AG09319 (cell line): ENCODE measurements at regions not wholly inside any gene's neighbourhood (a gene's known extent, or its start where the extent isn't known, plus 50 kb on each side); places are given as distances from the start of the nearest gene placed in this dataset.
A peak's percentile ranks its signal among the peaks of the same experiment; 100 is the strongest.
"Not testable (repeated sequence)": the region's sequence is repeated elsewhere in the genome, so short reads cannot be mapped to it uniquely, and the experiment has no call there.

Experiments
- DNase-seq: peaks from one replicate; pipeline ENCODE4 v3.0.0-alpha.2; 2010; ENCODE audit warnings: low read depth; ENCODE audit errors: extremely low read depth
- TF ChIP-seq, protein P1 (sequence below): IDR thresholded peaks from 2 replicates; pipeline ENCODE4 v1.5.1; 2011; ENCODE audit warnings: low read depth, mild to moderate bottlenecking, inconsistent platforms, low read length, moderate library complexity

DNA sequence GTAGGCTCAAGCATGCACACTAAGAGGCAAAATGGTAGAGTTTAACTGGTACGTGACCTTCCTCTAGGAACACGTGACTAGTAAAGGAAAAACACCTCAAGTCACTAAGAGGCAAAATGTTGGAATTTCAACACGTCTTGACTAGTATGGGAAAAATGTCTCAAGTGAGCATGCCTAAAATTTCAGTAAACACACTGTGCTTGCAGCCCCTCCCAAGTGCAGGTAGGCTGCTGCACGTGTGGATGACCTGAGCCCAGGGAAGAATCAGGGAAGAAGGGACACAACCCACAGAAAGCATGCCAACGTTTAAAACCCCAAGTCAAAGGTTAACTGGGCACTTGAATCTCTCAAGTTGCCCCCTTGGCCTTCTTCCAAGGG is 162.2 kb downstream of the TENT5A start:
- TF ChIP-seq, protein P1, sequence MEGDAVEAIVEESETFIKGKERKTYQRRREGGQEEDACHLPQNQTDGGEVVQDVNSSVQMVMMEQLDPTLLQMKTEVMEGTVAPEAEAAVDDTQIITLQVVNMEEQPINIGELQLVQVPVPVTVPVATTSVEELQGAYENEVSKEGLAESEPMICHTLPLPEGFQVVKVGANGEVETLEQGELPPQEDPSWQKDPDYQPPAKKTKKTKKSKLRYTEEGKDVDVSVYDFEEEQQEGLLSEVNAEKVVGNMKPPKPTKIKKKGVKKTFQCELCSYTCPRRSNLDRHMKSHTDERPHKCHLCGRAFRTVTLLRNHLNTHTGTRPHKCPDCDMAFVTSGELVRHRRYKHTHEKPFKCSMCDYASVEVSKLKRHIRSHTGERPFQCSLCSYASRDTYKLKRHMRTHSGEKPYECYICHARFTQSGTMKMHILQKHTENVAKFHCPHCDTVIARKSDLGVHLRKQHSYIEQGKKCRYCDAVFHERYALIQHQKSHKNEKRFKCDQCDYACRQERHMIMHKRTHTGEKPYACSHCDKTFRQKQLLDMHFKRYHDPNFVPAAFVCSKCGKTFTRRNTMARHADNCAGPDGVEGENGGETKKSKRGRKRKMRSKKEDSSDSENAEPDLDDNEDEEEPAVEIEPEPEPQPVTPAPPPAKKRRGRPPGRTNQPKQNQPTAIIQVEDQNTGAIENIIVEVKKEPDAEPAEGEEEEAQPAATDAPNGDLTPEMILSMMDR = no peak

DNA sequence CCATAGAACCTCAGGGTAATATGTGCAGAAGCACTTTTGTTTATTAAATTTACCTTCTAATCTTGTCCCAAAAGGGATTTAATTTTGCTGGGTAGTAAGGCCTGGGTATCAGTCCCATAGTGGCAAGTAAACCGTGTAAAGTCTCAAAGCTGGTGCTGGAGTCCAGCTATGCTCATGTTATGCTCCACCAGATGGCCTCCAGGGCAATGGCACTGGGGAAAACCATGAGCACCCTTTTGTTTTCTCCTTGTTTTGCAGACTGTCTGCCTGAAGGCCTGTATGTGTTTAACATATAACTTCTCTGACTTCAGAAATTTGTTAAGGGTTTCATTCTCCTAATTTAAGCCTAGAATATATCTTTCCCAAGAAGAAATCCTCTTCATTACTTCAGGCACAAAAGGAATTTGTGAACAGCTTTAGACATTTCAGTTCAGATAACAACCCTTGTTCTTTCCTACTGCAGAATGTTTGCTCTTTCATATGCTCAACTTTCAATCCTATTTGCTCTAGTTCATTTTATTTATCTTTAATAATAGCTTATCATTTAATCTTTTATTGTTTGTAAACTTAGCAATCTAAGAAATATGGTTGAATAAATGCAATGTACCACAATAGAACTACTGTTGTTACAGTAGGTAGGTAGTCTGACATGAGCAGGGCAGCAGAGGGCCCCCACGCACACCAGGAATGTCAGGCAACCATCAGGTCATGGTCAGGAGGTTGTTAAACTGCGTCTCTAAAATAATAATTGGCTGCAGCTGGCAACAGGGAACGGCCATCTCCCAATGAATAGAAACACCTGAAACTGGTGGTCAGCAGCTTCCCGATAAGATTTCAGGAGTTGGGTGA is 162.8 kb downstream of the TENT5A start:
- no peak for DNase-seq
- TF ChIP-seq, protein P1 = no peak

More for the DNA sequence above, 162.2 kb downstream of the TENT5A start:
- DNase-seq = no peak

DNA sequence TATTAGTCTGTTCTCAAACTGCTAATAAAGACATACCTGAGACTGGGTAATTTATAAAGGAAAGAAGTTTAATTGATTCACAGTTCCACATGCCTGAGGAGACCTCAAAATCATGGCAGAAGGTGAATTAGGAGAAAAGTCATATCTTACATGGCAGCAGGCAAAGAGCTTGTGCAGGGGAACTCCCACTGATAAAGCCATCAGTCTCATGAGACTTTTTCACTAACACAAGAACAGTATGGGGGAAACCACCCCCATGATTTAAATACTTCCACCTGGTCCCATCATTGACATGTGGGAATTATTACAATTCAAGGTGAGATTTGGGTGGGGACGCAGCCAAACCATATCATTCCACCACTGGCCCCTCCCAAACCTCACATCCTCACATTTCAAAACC is 166.8 kb downstream of the TENT5A start:
- not testable (repeated sequence) for DNase-seq

DNA sequence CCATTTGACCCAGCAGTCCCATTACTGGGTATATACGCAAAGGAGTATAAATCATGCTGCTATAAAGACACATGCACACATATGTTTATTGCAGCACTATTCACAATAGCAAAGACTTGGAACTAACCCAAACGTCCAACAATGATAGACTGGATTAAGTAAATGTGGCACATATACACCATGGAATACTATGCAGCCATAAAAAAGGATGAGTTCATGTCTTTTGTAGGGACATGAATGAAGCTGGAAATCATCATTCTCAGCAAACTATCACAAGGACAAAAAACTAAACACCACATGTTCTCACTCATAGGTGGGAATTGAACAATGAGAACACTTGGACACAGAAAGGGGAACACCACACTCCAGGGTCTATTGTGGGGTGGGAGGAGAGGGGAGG is 168.3 kb downstream of the TENT5A start:
- DNase-seq = not testable (repeated sequence)

DNA sequence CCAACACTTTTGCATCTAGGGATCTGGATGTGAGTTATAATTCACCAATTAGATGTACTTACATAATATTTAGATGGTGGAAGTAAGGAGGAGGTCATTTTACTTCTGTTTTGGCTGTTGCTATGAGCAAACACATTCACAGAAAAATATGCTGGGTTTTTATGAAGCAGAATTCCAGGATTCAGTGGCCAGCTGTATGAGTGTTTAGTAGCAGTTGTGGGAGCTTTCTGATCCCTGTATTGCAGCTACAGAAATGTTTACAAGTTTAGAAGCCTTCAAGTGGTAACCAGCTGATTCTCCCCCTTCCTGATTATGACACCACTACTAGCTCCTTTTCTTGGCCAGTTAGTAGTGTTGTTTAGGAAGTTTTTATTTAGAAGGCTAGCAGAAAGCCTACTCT is 177.0 kb downstream of the TENT5A start:
- TF ChIP-seq, protein P1 = no peak
- DNase-seq = no peak

DNA sequence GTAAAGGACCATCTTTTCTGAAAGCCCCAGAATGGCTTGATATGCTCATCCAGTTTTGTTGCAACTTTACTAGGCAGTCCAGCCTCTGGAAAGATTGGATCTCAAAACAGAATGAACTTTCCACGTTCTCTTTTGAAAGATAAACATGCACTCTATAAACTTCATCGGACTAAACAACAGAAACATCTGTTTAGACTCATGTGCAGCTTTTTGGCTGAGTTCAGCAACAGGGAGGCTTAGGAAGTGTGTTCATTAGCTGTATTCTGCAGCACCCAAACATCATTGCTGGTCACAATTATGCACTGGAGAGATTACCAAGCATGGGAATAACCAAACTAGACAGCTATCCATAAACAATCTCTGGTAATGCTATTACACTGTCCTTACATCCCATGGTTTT is 180.5 kb downstream of the TENT5A start:
- TF ChIP-seq, protein P1 = no peak
- DNase-seq = peak; percentile 14

DNA sequence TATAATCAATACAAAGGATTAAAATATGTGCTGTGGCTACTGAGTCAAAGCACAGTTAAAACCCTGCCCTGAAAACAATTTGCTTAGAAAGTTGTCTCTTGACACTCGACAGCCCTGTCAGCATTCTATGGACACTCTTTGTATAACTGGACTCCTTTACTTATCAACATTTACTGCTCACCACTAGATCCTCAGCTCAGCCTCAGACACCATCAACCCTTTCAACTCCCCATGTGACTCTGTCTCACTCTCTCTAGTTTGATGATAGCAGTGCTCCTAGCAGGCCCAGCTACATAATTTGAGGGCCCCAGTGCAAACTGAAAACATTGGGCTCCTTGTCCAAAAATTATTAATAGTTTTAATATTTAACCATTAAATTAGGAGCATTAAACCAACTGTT is 181.8 kb downstream of the TENT5A start:
- no peak for DNase-seq
- TF ChIP-seq, protein P1 = no peak

DNA sequence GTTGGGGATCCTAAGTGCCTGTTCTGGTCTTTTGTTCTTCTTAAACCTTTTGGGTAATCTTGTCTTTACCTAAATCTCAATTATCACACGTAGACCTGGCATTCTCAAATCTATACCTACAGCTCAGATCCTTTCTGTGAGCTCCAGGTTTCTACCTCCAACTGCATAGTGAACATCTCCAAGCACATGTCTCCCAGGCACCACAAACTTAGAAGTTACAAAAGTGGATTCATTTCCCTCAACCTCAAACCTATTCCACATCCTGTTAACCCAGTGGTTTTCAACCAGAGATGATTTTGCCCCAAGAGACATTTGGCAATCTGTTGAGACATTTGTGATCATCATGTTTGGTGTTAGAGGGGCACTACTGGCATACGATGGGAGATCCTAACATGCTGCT is 183.5 kb downstream of the TENT5A start:
- TF ChIP-seq, protein P1 = no peak
- DNase-seq = no peak
